ENCODE measurements at regions not wholly inside any gene's neighbourhood (a gene's known extent, or its start where the extent isn't known, plus 50 kb on each side); places are given as distances from the start of the nearest gene placed in this dataset.
A peak's percentile ranks its signal among the peaks of the same experiment; 100 is the strongest.

DNA sequence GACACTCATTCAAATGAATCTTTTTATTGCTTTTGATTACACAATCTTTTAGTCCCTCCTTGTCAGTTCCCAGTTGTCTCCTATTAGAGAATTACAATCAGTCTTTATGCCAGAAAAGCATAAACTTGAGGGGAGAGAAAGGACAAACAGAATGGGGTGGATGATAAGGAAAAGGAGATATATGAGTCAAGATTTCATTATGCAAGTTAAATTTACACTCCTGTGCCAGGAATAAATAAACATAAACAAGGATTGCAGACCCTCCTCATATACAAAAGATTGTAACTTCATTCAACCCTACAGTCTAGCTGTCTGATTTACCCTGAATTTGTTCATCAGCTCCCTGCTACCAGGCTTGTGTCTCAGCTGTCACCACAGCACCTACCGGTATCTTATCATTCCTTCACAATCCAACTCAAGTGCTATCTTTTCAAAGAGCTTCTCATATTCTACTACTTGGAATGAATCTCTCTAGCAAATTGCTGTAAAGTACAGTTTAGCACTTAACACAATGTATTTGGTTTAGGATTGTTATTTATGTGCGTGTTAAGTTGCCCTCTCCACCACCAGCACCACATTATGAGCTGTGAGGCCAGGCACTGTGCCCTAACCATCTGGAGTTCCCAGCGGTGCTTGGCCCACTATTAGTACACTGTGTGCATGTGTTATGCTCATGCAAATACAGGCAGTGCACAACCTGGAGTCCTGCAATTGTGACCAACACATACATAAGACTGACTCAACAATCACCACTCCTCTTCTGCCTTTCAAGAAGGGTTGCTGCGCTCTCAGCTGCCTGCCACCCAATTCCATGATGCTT is 504.1 kb downstream of the TBL1XR1 start:
- H3K4me2 ChIP-seq, result no peak overlapping the region
- DNase-seq (ENCODE audit: low spot score), result no peak
- H3K27ac ChIP-seq, result no peak overlapping the region
- no peaks in the 10 kb centered on the region for H3K79me2 ChIP-seq
- H3K4me1 ChIP-seq (ENCODE audit: insufficient read depth), result peaks cover 16% of the 10 kb centered on the region
- WGBS (ENCODE audit: low lambda C conversion rate, missing lambda C conversion rate), result 76% methylated on average over 4 of the region's 4 CpGs
- no peak for TF ChIP-seq EZH2phosphoT487 (IDR thresholded peaks at IDR 0.05; ENCODE audit: low read depth, severe bottlenecking, unreplicated experiment)
- TF ChIP-seq EZH2 (IDR thresholded peaks at IDR 0.05; ENCODE audit: borderline replicate concordance), result no peak
- TF ChIP-seq, protein P1, sequence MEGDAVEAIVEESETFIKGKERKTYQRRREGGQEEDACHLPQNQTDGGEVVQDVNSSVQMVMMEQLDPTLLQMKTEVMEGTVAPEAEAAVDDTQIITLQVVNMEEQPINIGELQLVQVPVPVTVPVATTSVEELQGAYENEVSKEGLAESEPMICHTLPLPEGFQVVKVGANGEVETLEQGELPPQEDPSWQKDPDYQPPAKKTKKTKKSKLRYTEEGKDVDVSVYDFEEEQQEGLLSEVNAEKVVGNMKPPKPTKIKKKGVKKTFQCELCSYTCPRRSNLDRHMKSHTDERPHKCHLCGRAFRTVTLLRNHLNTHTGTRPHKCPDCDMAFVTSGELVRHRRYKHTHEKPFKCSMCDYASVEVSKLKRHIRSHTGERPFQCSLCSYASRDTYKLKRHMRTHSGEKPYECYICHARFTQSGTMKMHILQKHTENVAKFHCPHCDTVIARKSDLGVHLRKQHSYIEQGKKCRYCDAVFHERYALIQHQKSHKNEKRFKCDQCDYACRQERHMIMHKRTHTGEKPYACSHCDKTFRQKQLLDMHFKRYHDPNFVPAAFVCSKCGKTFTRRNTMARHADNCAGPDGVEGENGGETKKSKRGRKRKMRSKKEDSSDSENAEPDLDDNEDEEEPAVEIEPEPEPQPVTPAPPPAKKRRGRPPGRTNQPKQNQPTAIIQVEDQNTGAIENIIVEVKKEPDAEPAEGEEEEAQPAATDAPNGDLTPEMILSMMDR (IDR thresholded peaks at IDR 0.05; ENCODE audit: poor library complexity), result no peak
- H3K27me3 ChIP-seq, result no peaks in the 10 kb centered on the region
- no peaks in the 10 kb centered on the region for H4K20me1 ChIP-seq (ENCODE audit: insufficient read depth, poor library complexity, severe bottlenecking)
- H2AFZ ChIP-seq, result no peak overlapping the region
- H3K4me3 ChIP-seq, result no peak overlapping the region
- no peaks in the 10 kb centered on the region for H3K9me2 ChIP-seq (replicated peaks; ENCODE audit: insufficient read depth)
- no peaks in the 10 kb centered on the region for H3K36me3 ChIP-seq (replicated peaks; ENCODE audit: insufficient read depth, low read depth)
- H3K9me3 ChIP-seq (ENCODE audit: low read depth), result no peaks in the 10 kb centered on the region

DNA sequence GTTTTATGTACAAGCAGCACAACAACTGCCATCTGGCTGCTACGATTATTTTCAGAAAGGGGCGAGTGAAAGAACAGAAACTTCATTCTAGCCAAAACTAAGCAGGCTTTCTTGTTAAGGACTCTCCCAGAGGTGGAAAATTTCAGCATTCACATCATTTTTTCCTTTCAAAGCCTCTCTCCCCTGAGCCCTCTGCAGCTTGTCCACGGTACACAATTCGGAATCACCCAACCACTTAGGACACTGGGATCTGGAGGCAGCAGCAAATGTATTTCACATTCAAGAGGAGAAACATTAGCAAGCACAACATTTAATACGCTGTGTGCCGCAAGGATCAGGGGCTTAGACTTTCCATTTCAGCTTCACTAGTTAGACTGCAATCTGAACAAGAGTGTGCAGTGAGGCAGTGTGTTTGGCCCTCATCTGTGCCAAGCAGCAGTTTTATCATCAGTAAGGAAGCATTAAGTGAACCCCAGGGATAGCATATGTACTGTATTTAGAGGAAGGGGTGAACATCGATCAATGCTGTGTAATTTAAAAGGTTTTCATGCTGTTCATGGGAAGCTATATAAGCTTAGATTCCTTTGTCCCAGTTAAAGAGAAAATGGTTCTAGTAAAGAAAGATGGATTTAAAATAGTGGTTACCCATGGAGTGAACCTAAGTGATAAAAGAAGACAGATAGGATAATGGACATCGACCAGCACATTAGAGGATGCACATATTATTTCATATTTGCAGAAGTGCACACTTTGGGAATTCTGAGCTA is 504.9 kb downstream of the TBL1XR1 start:
- H3K79me2 ChIP-seq, result no peaks in the 10 kb centered on the region
- TF ChIP-seq, protein P1 (IDR thresholded peaks at IDR 0.05; ENCODE audit: poor library complexity), result no peak
- TF ChIP-seq EZH2phosphoT487 (IDR thresholded peaks at IDR 0.05; ENCODE audit: low read depth, severe bottlenecking, unreplicated experiment) (no peak), EZH2 (IDR thresholded peaks at IDR 0.05; ENCODE audit: borderline replicate concordance) (no peak)
- no peak overlapping the region for H3K4me3 ChIP-seq

DNA sequence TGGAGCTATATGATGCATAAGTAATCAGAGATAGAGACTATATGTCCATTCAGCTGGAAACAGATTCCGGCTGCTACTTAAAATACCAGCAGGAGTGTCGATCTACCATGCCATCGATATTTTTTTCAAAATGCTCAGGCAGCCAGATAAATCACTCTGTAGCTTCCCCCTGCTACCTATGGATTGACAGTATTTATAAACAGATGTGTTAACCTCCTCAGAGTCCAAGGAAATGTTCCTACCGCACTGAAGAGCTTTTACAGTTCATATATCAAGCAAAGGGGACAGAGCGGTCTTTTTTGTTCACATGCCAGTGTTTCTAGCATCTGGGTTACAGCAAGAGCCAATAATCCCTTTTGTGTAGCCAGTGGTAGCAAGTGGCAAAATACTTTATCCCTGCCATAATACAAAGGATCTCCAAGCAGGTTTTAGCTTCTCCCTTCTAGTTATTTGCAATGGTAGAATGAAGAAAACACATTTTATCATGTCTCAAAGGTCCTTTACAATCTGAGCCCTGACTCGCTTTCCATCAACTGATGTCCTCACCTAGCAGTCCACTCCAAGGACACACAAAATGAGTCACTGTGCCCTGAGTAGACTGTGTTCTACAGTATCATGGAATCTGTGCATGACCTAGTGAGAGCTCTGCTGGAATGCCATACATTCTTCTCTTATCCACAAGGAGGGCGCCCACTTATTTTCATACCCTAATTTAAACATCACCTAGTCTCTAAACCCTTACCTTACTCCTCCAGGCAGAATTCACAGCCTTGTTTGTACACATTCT is 507.0 kb downstream of the TBL1XR1 start:
- Histone ChIP-seq H3K4me3 (no peak overlapping the region), H3K4me2 (no peak overlapping the region), H3K27ac (no peak overlapping the region), H3K27me3 (no peaks in the 10 kb centered on the region), H3K36me3 (replicated peaks; ENCODE audit: insufficient read depth, low read depth) (no peaks in the 10 kb centered on the region), H3K9me2 (replicated peaks; ENCODE audit: insufficient read depth) (no peaks in the 10 kb centered on the region), H3K9me3 (ENCODE audit: low read depth) (no peaks in the 10 kb centered on the region), H3K79me2 (no peaks in the 10 kb centered on the region), H4K20me1 (ENCODE audit: insufficient read depth, poor library complexity, severe bottlenecking) (no peaks in the 10 kb centered on the region), H2AFZ (no peak overlapping the region), H3K4me1 (ENCODE audit: insufficient read depth) (no peaks in the 10 kb centered on the region)
- 66% methylated on average over 7 of the region's 7 CpGs for WGBS (ENCODE audit: low lambda C conversion rate, missing lambda C conversion rate)
- DNase-seq (ENCODE audit: low spot score), result peak; percentile 41
- TF ChIP-seq, protein P1 (IDR thresholded peaks at IDR 0.05; ENCODE audit: poor library complexity), result no peak
- TF ChIP-seq EZH2 (IDR thresholded peaks at IDR 0.05; ENCODE audit: borderline replicate concordance) (no peak), EZH2phosphoT487 (IDR thresholded peaks at IDR 0.05; ENCODE audit: low read depth, severe bottlenecking, unreplicated experiment) (no peak)

More for the DNA sequence above, 504.9 kb downstream of the TBL1XR1 start:
- no peak overlapping the region for H3K4me2 ChIP-seq
- peaks cover 12% of the 10 kb centered on the region for H3K4me1 ChIP-seq (ENCODE audit: insufficient read depth)
- H3K36me3 ChIP-seq (replicated peaks; ENCODE audit: insufficient read depth, low read depth), result no peaks in the 10 kb centered on the region
- WGBS (ENCODE audit: low lambda C conversion rate, missing lambda C conversion rate), result 83% methylated on average over 8 of the region's 8 CpGs
- DNase-seq (ENCODE audit: low spot score), result no peak
- no peak overlapping the region for H3K27ac ChIP-seq
- no peaks in the 10 kb centered on the region for H3K27me3 ChIP-seq
- H3K9me2 ChIP-seq (replicated peaks; ENCODE audit: insufficient read depth), result no peaks in the 10 kb centered on the region
- no peaks in the 10 kb centered on the region for H3K9me3 ChIP-seq (ENCODE audit: low read depth)
- H4K20me1 ChIP-seq (ENCODE audit: insufficient read depth, poor library complexity, severe bottlenecking), result no peaks in the 10 kb centered on the region
- H2AFZ ChIP-seq, result no peak overlapping the region

Data from hepatocyte (in vitro differentiated cells).